NCI-H1694 (cell line): ENCODE measurements at regions not wholly inside any gene's neighbourhood (a gene's known extent, or its start where the extent isn't known, plus 50 kb on each side); places are given as distances from the start of the nearest gene placed in this dataset.
"Not testable (repeated sequence)": the region's sequence is repeated elsewhere in the genome, so short reads cannot be mapped to it uniquely, and the experiment has no call there.

Source experiments
- DNase-seq: peaks from one replicate; lab custom pipeline; 2025; lab: John Stamatoyannopoulos, UW

GRCh38 chr2:55811048-55811447 is 112.5 kb downstream of the EFEMP1 start:
- no peak for DNase-seq

- DNase-seq, result no peak
Measured at GRCh38 chr2:55810622-55811020, 113.0 kb downstream of the EFEMP1 start.

GRCh38 chr2:55809875-55810621 is 113.5 kb downstream of the EFEMP1 start:
- no peak for DNase-seq

- no peak for DNase-seq
Measured at GRCh38 chr2:55807900-55808299, 114.3 kb upstream of the PNPT1 start.

GRCh38 chr2:55805686-55806085 is 112.0 kb upstream of the PNPT1 start:
- DNase-seq, result no peak

GRCh38 chr2:55804535-55804934 is 110.9 kb upstream of the PNPT1 start:
- no peak for DNase-seq

- DNase-seq, result no peak
Measured at GRCh38 chr2:55802067-55802466, 108.4 kb upstream of the PNPT1 start.

- no peak for DNase-seq
Measured at GRCh38 chr2:55801436-55801835, 107.8 kb upstream of the PNPT1 start.

- DNase-seq, result not testable (repeated sequence)
Measured at GRCh38 chr2:55799624-55800023, 106.0 kb upstream of the PNPT1 start.

- DNase-seq, result no peak
Measured at GRCh38 chr2:55796121-55796520, 102.5 kb upstream of the PNPT1 start.

GRCh38 chr2:55793602-55794001 is 100.0 kb upstream of the PNPT1 start:
- DNase-seq, result not testable (repeated sequence)

- no peak for DNase-seq
Measured at GRCh38 chr2:55786280-55786679, 92.6 kb upstream of the PNPT1 start.

- DNase-seq, result not testable (repeated sequence)
Measured at GRCh38 chr2:55783751-55784150, 90.1 kb upstream of the PNPT1 start.

GRCh38 chr2:55782528-55783173 is 89.0 kb upstream of the PNPT1 start:
- no peak for DNase-seq

- DNase-seq, result no peak
Measured at GRCh38 chr2:55781542-55781941, 87.9 kb upstream of the PNPT1 start.

GRCh38 chr2:55780697-55781096 is 87.1 kb upstream of the PNPT1 start:
- DNase-seq, result no peak

- no peak for DNase-seq
Measured at GRCh38 chr2:55779459-55780421, 86.1 kb upstream of the PNPT1 start.

- no peak for DNase-seq
Measured at GRCh38 chr2:55776966-55777365, 83.3 kb upstream of the PNPT1 start.

- DNase-seq, result no peak
Measured at GRCh38 chr2:55776479-55776878, 82.8 kb upstream of the PNPT1 start.

GRCh38 chr2:55775828-55776227 is 82.2 kb upstream of the PNPT1 start:
- no peak for DNase-seq

GRCh38 chr2:55773651-55774050 is 80.0 kb upstream of the PNPT1 start:
- DNase-seq, result not testable (repeated sequence)
